Epidermal melanocyte (primary cell): ENCODE measurements at regions not wholly inside any gene's neighbourhood (a gene's known extent, or its start where the extent isn't known, plus 50 kb on each side); places are given as distances from the start of the nearest gene placed in this dataset.
A peak's percentile ranks its signal among the peaks of the same experiment; 100 is the strongest.
"Not testable (repeated sequence)": the region's sequence is repeated elsewhere in the genome, so short reads cannot be mapped to it uniquely, and the experiment has no call there.

Experiments used
- DNase-seq: peaks from one replicate; pipeline ENCODE4 v3.0.0; 2011; ENCODE audit warnings: low spot score; ENCODE audit not compliant: insufficient read length

DNA sequence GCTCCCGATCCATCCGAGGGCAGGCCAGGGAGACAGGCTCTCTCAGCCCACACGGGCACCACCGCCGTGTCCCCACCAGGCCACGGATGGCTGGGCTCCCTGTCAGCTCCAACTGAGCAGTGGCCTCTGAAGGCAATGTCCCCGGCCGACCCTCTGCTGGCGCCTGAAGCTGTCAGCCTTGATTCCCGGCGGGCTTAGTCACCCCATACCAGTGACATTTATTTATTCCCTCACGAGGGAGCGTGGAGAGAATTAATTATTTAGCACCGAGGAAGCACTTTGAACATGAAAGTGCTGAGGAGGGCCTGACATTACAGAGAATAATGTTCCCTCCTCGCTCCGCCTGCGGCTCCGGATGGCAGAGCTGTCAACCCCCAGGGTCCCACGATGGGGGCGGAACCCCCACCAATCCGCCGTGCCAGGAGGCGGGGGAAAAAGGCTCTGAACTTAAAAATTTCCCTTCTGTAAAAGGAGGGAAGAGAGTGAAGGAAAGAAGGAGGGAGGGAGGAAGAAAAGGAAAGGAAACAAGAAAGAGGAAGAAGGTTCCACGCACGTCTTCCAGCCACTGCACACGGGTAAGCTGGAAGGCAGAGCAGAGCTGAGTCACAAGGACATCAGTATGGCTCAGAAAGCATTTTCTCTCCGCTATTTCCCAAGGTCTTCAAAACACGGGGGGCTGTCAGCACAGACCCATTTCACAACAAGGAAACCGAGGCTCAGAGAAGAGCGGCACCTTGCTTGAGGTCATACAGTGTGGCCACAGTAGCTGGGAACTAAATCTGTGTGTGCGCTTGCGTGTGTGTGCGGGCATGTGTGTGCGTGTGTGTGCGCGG, 108.7 kb upstream of the NCOR2 start:
- no peak for DNase-seq

DNA sequence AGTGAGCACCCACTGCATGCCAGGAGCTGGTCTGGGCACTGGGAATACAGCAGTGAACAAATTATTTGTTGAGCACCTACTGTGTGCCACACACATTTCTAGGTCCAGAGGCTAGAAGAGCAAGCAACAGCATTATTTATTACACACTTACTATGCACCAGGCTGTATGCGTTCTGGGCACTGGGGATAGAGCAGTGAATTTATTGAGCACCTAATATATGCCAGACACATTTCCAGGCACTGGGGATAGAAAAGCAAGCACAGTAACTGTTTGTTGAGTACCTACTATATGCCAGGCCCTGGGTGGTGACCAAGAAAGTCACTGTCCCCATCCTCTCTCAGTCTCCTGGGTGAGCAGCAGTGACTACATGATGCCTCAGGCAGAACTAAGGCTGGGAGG, 107.5 kb upstream of the NCOR2 start:
- no peak for DNase-seq

DNA sequence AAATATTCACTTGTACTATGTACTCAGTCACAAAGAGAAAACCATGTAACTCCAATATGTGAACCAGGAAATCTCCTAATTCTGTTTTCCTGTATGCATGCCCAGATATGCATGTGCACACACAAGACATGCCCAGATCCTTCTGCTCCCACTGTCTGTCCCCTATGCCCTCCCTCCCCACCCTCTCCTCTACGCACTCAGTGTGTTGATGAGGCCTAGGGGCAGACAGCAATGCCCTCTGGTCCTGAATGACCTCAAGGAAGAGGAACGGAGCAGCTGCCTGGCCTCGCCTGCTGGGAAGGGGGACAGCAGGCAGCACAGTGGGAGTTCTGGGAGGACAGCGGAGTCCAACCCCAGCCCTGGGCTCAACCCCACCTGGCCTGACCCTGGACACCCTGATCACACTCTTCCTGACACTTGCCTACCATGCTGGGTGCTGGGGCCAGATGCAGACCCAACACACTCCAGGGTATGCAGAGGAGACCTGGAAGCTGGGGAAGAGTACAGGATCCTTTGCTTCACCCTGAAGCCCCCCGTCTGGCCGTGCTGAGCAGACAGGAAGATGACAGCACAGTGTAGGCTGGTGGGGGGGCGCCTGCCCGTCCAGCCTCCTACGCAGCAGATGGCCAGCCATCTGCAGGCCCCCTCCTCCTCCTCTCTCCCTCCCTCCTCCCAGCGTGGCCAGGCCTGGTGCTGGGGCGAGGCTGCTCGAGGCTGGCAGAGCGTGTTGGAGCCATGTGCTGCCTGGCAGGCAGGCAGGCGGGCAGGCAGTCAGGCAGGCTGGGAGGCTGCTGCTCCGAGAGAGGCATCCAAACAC, 106.6 kb upstream of the NCOR2 start:
- no peak for DNase-seq

- not testable (repeated sequence) for DNase-seq
These were observed 101.9 kb upstream of the NCOR2 start for GRCh38 chr12:124669271-124669721.

DNA sequence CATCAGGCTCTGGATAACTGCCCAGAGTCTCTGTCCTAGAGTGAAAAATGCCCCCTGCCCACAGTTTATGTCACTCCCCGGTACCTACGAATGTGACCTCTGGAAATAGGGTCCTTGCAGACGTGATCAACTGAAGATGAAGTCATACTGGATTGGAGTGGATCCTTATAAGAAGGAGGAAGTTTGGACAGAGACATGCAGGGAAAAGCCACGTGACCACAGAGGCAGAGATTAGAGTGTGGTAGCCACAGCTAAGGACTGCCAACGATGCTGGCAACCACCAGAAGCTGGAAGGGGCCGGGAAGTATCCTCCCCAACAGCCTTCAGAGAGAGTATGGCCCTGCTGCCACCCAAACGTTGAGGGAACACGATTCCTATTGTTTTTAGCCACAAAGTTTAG, 101.2 kb upstream of the NCOR2 start:
- no peak for DNase-seq

GRCh38 chr12:124667506-124668326, 100.3 kb upstream of the NCOR2 start:
- DNase-seq, result no peak

- no peak for DNase-seq
These were observed 99.4 kb upstream of the NCOR2 start for GRCh38 chr12:124666722-124667259.

GRCh38 chr12:124665511-124665910, 98.1 kb upstream of the NCOR2 start:
- DNase-seq, result no peak

DNA sequence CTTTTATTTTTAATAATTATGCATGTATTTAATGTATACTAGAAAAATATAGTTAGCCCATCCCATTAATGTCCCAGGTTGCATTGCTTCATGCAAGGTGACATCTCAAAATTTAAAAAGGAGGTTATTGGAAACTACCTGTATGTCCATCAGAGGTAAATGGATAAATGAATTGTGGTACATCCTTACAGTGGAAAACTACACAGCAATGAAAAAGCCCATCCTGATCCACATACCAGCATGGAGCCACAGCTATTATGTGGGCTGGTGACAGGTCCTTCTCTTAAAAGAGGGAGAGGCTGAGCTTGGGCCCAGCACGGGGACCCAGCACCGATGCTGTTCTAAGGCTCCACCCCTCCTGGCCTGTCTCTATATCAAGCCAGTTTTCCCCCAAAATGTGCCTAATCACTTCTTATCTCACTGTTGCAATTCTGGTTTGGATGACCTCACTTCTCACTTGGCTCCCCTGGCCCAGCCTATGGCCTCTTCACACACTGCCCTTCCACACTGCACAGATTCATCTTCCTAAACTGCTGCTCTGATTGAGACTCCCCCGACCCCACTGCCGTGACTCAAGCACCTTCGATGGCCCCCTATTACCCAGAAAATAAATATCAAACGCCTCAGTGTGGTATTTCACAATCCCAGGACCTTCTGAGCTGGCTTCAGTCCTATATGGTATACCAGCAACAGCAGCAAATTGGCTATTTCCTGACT, 97.1 kb upstream of the NCOR2 start:
- DNase-seq, result no peak

DNA sequence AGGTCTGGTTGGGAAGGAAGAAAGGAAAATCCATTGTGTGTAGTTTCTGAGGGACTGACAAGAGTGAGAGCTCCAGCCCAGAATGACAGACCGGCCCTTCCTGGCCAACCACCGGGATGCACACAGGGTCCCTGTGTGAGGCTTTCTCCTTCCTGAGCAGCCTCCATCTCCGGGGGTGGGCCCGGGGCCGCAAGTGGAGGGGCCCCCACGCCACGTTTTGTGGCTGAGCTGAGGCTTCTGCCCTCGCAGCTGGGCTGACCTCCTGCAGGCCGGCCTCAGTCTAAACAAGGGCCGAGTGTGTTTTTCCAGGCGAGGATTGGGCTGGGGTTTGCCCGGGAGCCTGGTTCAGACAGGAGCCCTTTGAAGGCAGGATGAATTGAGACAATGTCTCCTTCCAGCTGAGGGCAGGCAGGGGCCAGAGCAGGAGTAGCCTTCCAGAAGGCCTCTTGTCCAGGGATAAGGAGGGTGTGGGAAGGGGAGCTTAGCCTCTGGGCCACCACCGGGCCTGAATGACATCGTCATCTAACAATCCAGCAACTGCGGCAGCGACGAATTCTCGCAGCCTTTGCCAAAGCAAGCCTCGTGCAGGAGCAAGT, 96.5 kb upstream of the NCOR2 start:
- peak; percentile 82 for DNase-seq

DNA sequence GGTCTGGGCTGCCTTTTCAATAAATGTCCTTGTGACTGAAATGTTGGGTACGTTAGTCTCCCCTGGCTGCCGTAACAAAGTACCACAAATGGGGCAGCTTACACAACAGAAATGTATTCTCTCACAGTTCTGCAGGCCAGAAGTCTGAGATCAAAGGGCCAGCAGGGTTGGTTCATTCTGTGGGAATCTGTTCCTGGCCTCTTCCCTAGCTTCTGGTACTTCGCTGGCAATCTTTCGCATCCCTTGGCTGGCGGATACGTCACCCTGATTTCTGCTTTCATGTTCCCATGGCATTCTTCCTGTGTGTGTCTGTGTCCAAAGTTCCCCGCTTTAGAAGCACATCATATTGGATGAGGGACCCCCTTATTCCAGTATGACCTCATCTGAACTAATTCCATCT, 95.8 kb upstream of the NCOR2 start:
- no peak for DNase-seq

DNA sequence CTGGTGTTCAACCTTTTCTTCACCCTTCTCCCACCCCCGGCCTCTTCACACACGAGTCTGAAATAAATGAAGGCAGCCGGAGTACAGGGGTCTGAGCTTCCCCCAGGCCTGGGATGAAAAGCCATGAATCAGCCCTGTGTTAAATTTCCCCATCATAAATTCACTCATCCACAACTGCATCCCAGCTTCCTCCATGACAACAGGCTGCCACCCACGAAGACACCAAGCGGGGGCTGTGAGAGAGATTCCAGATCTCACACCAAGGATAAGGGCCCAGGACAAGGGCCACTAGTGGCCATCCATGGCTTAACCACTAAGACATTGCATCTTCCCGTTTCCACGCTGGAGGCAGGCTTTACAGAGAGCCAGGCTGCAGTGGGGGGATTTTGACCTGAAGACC, 93.9 kb upstream of the NCOR2 start:
- no peak for DNase-seq

GRCh38 chr12:124660851-124661250, 93.4 kb upstream of the NCOR2 start:
- no peak for DNase-seq

DNA sequence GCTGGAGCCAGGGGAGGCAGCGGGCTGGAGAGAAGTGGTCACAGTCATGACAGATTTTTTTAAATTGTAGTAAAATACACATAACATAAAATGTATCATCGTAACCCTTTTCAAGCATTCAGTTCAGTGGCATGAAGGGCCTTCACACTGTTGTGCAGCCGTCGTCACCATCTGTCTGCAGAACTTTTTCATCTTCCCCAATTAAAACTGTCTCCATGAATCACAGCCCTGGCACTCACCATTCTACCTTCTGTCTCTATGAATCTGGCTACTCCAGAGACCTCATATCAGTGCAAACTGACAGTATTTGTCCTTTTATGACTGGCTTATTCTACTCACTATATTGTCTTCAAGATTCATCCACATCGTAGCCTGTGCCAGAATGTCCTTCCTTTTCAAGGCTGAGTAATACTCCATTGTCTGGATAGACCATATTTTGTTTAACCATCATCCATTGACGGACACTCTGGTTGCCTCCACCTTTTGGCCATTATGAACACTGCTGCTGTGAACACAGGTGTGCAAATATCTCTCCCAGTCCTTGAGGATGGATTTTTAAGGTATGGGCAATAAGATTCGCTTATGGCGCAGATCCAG, 91.5 kb upstream of the NCOR2 start:
- DNase-seq, result no peak

GRCh38 chr12:124658302-124658701, 90.9 kb upstream of the NCOR2 start:
- DNase-seq, result no peak

DNA sequence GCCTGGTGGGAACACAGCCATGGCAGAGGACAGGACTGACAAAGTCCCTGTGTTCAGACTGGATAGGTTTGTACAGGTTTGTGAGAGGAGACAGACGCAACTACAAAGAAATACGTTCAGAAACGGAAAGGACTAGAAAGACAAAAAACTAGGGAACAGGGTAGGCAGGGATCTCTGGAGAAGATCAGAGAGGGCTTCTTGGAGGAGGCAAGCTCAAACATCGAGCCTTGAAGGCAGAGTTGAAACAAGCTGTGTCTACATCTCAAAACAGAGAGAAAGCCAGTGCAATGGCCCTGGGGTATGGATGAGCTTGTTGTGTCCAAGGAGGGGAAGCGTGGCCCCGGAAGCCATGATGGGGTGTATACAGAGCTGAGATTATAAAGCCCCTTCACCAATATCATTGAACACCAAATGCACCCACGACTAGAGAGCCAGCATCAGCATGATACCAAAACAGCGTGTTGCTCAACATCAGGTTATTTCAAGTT, 89.6 kb upstream of the NCOR2 start:
- DNase-seq, result no peak

DNA sequence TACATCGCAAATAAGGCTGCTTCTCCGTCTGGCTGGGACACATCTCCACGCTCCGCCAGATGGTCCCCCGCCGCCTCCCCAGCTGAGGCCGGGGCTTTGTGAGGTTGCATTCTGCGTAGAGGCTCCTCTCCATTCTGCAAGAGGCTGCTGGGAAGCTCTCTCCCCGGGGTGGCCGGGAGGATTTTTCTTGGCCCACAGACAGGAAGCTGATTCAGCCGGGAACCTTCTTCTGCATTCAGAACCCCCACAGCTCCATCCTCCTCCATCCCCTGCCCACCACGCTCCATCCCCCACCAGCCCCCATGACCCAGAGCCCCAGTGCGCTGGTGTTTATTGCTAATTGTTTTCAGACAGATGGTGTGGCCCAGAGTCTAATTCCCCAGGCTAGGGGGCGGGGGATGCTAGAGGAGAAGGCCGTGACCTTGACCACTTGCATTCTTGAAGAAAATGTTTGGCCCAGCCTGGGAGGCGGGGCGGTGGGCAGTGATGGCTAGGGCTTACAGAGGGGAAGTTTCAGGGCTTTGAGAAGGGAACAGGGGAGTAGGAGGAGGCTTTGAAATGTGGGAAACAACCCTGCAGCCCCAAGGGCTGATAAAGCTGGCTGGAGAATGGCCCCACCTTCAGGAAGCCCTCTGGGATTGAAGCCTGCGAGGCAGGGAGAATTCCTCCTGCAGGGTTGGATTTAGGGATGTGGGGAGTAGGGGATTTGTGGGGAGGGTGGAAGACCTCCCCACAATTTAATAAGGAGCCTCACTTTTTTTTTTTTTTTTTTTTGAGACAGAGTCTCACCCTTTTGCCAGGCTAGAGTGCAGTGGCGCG, 88.5 kb upstream of the NCOR2 start:
- peak; percentile 60 for DNase-seq

DNA sequence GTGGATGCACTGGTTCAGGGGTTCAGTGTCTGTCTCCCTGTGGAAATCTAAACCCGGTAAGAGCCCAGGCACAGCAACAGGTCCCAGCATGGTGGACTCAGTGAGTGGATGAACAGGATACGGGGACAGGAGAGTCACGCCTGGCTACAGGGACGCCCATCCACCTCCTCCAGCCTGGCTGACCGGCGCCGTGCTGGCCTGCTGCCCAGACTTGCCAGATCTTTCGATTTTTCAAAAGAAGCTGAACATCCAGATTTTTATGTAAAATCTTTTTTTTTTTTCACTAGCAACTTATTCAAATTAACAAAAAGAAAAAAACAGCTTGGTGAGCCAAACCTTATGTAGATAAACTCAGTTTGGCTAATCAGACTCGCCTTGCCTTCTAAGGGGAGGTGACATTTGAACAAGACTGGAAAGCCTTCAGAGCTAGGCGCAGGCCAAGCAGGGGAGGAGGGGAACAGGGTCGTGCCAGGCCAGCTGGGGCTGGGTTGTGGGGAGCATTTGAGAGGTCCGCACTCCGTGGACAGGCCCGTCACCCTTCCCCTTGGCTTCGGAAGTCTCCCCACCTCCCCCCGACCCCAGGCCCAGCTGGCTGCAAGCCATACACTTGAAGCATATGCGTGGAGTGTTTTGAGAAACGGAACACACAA, 87.8 kb upstream of the NCOR2 start:
- no peak for DNase-seq
